ENCODE measurements at regions not wholly inside any gene's neighbourhood (a gene's known extent, or its start where the extent isn't known, plus 50 kb on each side); places are given as distances from the start of the nearest gene placed in this dataset.

- Histone ChIP-seq H3K27ac (no peak overlapping the region), H3K27me3 (no peaks in the 10 kb centered on the region), H3K9me3 (no peaks in the 10 kb centered on the region), H3K4me1 (no peaks in the 10 kb centered on the region), H3K4me3 (no peak overlapping the region), H3K36me3 (no peaks in the 10 kb centered on the region)
- intact Hi-C loops (cut with DNase I), result no loop called here
- DNase-seq (ENCODE audit: low spot score in 2 of 2), result no peak
- TF ChIP-seq CTCF (IDR thresholded peaks at IDR 0.05), result no peak
These were observed 94.6 kb upstream of the AKT3 start for GRCh38 chr1:243944429-243945160.

- H3K27ac ChIP-seq, result no peak overlapping the region
These were observed 93.8 kb upstream of the AKT3 start for GRCh38 chr1:243943671-243944428.

GRCh38 chr1:243942196-243943150 is 92.4 kb upstream of the AKT3 start:
- intact Hi-C loops (cut with DNase I), result no loop called here
- H3K9me3 ChIP-seq, result no peaks in the 10 kb centered on the region
- no peaks in the 10 kb centered on the region for H3K36me3 ChIP-seq
- no peak for TF ChIP-seq CTCF (IDR thresholded peaks at IDR 0.05)
- H3K4me1 ChIP-seq, result no peaks in the 10 kb centered on the region
- no peak overlapping the region for H3K4me3 ChIP-seq
- H3K27ac ChIP-seq, result no peak overlapping the region
- H3K27me3 ChIP-seq, result no peaks in the 10 kb centered on the region
- DNase-seq (ENCODE audit: low spot score in 2 of 2), result no peak

More at GRCh38 chr1:243943671-243944428, 93.8 kb upstream of the AKT3 start:
- Histone ChIP-seq H3K27me3 (no peaks in the 10 kb centered on the region), H3K36me3 (no peaks in the 10 kb centered on the region), H3K9me3 (no peaks in the 10 kb centered on the region), H3K4me3 (no peak overlapping the region), H3K4me1 (no peaks in the 10 kb centered on the region)
- no peak for TF ChIP-seq CTCF (IDR thresholded peaks at IDR 0.05)
- DNase-seq (ENCODE audit: low spot score in 2 of 2), result no peak
- intact Hi-C loops (cut with DNase I), result no loop called here

DNA sequence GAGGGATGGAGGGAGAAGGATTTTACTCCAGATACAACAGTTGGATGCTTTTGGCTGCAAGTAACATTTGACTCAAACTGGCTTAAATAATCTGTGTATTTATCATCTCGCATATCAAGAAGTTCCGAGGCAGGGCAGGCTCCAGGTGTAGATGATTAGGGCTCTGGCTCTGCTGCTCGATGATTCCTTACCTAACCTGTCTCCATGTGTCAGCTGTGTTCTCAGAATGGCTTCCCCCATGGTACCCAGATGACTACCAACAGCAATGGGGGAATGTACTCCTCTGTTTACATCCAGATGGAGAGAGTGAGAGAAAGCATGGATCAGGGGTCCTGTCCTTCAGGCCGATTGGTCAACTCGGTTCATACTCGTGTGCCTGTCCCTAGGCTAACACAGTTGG is 90.4 kb upstream of the AKT3 start:
- H3K27ac ChIP-seq, result no peak overlapping the region
- H3K9me3 ChIP-seq, result no peaks in the 10 kb centered on the region
- no peaks in the 10 kb centered on the region for H3K27me3 ChIP-seq
- H3K4me3 ChIP-seq, result no peak overlapping the region
- no peak for TF ChIP-seq CTCF (IDR thresholded peaks at IDR 0.05)
- intact Hi-C loops (cut with DNase I), result no loop called here
- no peaks in the 10 kb centered on the region for H3K36me3 ChIP-seq
- DNase-seq (ENCODE audit: low spot score in 2 of 2), result no peak
- no peaks in the 10 kb centered on the region for H3K4me1 ChIP-seq

DNA sequence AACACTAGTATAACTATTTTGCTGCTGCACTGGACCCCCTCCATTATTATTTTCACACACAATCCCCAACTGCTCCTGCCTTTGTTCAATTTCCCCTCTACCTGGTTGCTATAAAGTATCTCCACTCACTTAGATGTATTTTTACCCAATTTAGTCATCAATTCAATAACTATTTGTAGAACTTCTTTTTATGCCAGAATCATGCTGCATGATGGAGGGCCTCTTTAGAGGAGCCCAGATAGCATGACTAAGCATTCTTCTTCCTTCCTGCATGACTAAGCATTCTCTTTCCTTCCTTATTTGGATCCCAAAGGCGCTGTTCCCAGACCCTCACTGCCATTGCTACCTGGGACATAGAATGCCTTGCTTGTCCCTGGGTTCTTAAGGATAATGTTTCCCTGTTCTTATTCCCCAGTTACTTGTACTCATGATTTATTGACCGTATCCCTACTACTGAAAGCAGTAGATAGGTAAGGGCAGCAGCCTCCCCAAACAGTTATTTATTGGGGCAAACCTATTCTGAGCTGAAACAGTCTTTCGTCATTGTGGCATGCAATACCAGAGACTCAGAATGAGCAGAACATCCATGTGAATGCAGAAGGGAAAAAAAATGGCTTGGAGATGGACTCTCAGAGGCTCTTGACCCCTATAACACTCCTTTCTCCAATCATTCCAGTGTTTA is 89.3 kb upstream of the AKT3 start:
- intact Hi-C loops (cut with DNase I), result no loop called here
- no peak for DNase-seq (ENCODE audit: low spot score in 2 of 2)
- TF ChIP-seq CTCF (IDR thresholded peaks at IDR 0.05), result no peak
- no peaks in the 10 kb centered on the region for H3K9me3 ChIP-seq
- H3K4me3 ChIP-seq, result no peak overlapping the region
- no peak overlapping the region for H3K27ac ChIP-seq
- H3K4me1 ChIP-seq, result no peaks in the 10 kb centered on the region
- no peaks in the 10 kb centered on the region for H3K36me3 ChIP-seq
- no peaks in the 10 kb centered on the region for H3K27me3 ChIP-seq
